C1 segment of cervical spinal cord (tissue), 14 donors: ENCODE measurements at regions not wholly inside any gene's neighbourhood (a gene's known extent, or its start where the extent isn't known, plus 50 kb on each side); places are given as distances from the start of the nearest gene placed in this dataset.
A peak's percentile ranks its signal among the peaks of the same experiment; 100 is the strongest.
"Not testable (repeated sequence)": the region's sequence is repeated elsewhere in the genome, so short reads cannot be mapped to it uniquely, and the experiment has no call there.

Experiments used
- DNase-seq, 14 donors: peaks; one replicate each; lab custom pipeline; 2025; lab: John Stamatoyannopoulos, UW

DNA sequence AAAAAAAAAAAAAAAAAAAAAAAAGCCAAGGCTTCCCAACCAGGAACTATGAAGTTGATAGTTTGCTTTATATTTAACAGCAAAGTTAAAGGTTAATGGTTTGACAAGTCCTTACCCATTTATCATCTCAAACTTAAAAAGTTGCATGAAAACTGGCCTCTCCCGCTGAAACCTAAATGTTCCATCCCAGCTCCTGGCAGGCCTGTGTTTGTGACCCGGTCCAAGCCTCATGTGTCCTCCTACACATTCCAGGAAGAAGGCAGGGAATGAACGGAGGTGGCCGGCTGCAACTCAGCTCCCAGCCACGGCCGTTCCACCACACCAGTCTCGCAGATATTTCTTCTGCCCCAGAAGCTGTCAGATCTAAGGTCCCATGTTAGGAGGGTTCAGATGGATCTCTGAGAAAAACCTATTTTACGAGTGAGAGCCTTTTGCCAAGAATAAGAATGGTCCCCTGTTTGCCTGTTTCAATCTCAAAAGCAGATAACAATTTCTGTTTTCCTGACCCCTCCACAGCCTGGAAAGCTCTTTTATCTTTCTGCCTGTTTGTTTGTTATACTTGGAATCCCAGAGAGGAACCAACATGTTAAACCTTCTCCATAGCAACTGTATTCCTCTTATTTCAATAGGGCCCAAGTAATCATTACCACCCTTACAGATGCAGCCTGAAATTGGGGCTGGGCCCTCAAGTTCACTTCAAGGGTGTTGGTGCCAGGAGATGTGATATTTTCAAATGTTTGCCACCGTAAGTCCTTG is 56.5 kb downstream of the KCTD12 start:
- DNase-seq: no peak

DNA sequence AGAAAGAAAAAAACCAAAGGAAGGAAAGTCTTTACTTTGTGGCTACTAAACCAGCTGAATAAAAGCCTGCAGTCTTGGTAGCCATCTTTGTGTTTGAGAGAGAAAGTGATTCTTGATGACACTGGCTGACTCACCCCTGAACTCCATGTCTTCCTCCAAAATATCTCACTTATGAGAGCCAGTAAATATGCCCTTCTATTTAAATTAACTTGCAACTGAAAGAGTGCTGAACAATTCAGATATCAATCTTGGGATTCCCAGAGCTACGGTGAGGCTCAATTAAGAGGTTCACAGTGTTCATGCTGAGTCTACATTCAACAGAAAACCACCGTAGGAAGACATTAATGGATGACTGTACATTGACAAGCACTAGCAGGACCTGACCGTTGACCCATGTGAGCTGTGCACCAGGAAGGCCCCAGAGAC is 57.9 kb downstream of the KCTD12 start:
- DNase-seq: no peak

DNA sequence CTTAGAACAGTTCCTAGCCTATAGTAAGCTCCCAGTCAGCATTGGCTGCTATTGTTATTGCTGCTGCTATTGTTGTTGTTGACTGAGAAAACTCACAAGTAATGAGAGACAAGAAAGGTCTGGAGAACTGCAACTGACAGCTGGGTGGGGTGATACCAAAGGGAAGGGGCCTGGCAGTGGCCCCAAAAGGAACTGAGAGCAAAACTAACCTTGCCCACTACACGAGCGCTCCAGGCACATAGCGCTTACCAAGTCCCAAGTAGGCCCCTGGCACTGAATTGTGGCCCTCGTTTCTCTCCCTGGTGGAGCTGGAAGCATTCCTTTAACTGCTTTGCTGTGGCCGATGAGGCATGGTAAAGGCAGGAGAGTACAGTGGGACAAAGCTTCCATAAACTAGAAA is 59.7 kb downstream of the KCTD12 start:
- DNase-seq: peak in 2 of 14 donors; percentile 12 to 18

DNA sequence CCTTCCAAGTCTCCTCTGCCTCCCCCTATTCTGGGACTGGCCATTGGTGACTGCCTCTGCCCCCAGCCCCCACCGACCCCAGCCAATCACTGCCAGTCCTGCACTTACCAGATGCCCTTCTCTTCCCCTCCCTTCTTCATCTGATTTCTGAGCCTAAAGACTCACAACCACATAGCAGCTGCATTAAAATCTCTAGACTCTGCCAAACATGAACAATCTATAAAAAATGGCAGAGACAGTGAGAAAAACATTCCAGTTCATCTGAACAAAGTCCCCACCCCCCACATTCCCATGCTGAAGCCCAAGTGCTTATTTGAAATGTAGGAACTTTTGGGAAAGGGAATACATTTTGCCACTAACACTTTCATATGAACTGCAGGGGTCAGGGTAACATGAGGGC is 60.8 kb downstream of the KCTD12 start:
- no peak for DNase-seq

DNA sequence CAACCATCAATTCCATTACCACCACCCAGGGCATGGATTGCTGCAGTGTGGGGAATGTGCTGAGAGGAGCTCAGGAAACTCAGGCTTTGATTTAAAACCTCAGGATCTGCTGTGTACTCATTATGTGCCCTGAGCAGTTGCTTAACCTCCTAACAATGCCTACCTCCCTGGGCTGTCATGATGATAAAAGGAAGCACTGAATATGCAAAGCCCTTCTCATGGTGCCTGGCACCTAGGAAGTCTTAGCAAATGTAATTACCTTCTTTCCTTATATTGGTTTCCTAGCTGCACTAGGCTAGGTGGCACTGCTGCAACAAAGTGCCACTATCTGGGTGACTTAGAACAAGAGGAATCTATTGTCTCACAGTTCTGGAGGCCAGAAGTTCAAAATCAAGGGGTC is 62.2 kb downstream of the KCTD12 start:
- DNase-seq: no peak

DNA sequence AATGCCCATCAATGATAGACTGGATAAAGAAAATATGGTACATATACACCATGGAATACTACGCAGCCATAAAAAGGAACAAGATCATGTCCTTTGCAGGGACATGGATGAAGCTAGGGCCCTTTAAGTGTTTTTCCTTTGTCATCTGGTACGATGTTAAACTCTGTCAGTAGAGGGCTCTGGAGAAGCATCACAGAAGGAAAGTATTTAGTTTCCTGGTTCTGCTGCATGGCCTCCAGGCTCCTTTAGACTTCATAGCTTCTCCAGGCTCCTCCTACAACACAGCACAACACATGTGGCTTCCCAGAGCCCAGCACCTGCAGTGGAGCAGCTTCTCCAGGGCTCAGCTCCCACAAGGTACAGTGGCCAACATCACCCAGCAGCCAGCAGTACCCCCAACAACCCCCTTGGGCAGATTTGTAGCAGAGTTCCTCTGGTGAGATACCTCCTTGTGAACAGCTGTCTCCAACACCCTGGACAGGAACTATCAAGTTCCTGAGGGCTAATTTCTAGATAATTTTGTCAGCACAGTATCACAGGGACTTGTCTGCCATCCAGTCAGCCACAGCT is 63.4 kb downstream of the KCTD12 start:
- no peak for DNase-seq

DNA sequence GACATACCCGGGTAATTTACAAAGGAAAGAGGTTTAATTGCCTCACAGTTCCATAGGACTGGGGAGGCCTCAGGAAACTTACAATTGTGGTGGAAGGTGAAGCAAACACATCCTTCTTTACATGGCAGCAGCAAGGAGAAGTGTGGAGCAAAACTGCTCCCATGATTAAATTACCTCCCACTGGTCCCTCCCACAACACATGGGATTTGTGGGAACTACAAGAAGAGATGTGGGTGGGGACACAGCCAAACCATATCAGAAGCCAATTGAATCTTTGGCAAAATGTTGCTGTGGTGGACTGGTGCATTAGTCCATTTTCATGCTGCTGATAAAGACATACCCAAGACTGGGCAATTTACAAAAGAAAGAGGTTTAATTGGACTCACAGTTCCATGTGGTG is 65.0 kb downstream of the KCTD12 start:
- DNase-seq: not testable (repeated sequence)

DNA sequence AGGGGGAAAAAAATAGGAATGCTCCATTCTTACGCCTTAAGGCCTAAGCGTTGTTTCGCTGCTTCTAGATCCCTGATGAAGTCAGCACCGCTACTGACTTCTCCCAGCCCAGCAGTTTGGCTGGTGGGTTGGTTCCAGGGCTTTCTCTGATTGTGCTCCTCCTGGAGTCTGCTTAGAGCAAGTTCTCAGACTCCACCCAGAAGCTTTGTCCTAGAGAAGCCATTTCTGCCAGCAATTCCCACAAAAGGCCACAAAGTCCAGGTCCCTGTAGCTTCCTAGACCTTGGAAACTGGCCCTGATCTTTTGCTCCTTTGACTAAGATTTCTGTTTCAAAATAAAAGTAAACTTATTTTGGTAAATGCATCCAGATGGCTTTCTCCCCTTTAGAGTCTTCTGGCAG is 65.4 kb downstream of the KCTD12 start:
- DNase-seq: peak in 1 of 14 donors; percentile 10

DNA sequence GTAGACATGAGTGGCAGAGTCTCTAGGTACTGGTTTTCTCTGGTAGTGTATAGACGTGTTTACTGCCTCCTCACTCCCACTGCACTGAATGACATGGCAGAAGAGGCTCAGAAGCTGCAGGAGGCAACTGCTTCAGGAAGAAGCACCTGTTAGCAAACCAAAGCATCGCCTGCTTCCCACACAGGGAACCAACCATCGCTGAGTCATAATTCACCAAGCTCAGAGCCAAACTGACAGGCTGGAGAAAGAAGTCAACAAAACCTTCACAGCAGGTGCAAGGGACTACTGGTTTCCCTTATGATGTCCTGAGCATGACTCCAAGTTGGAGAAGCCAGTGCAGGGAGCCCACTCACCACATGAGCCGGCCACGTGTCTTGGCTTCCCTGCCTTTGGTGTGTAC is 69.8 kb downstream of the KCTD12 start:
- DNase-seq: peak in 1 of 14 donors; percentile 86

DNA sequence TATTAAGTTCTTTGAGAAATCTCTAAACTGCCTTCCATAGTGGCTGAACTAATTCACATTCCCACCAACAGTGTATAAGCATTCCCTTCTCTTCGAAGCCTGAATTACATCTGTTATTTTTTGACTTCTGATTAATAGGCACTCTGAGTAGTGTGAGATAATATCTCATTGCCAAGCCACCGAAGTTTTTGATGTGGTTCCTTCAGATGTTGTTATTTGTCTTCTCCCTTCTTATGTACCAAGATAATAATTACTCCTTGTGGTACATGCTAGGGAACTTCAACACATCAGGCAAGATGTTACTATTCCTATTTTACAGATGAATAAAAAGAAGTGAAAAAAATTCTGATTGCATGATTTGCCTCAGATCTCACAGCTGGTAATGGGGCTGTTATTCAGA is 70.9 kb downstream of the KCTD12 start:
- DNase-seq: no peak

DNA sequence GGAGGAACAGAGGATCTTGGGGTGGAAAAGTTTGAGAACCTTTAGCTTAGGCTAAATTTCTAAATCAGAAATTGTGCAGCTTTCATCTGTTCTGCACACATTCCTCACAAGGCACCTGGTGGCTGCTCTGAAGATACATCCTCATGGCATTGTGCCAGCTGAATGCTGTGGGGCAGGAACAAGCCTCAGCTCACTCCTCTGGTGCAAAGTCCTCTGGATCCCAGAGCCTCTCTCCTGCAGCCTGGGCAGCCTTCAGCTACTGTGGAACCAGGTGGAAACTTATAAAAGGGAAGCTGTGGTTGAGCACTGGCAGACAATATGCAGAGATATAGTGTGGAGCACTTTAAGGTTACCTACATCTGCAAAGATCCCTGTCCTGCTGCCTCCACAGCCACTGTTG is 72.3 kb downstream of the KCTD12 start:
- DNase-seq: no peak

DNA sequence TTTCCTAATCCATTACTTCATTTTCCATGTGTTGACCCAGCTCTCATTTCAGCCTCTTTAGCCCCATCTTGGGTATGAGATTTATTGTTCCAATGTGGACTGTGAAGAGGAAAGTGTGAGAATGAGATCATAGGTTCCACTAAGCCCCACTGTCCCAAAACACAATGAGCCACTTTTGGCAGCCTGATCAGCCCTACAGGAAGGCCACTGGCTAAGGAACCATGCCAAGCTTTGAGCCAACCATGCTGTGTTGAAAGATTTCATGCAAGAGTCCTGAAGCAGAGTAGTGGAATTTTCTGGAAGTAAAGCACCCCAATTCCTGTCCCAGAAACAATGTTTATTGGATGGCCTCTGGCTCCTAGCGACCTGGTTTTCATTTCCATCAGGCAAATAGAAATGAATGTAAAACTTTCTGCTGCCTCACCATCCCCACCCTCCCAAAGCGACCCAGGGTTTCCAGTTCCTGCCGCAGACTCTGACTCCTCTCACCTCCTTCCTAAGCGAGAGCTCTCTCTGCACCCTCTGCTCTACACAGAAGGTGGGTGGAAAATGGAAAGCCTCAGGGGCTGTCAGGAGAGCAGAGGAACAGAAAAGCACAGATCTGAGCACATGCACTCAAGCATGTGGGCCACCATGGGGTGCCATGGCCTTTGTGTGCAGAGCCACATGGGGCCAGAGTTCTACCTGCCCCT is 73.1 kb downstream of the KCTD12 start:
- peak in 5 of 14 donors; percentile 11 to 69 (median 22) for DNase-seq

DNA sequence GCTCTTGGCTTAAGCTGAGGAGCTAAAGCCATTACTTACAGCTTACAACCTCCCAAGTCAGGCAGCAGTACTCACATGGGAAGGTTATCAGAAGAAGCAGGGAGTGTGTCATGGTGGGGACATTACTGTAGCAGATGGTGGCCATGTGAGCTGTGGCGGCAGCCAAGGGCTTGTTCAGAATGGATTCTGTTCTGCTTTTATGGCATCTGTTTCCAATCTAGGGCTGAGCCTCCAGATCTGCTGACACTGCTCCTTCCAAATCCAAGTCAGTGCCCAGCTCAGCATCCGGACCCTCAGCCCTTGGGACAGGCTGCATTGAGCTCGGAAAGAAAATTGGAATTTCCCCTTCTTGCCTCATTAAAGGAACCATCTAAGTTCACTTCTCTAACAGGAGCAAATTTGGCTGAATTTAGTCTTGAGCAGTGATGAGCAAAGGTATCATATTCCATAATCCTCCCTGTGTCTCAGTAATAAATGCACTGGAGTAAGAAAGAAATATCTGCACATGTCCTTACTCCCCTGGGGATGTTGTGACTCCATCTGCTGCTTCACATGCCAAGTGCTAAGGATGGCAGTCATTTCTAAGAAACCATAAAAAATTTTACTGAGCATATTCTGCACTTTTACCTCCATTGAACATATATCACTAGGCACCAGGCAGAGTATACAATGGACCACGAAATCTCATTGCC is 73.9 kb downstream of the KCTD12 start:
- DNase-seq: peak in 6 of 14 donors; percentile 18 to 95 (median 36)

DNA sequence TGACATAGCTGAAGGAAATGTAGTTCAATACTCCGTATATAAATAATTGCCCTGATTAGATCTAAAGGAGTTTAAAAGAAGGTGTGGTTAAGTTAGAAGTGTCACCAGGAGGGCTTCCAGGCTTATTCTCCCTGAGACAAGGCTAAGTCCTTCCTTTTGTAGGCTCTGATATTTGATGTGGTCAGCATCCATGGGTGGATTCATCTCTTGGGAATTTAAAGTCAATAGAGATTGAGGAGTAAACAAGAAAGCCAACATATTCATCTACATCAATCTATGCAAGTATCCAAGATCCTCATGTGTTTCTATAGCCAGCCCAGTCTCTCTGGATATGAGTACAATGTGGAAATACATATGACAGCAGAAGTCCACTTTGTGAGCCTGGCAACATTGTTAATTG is 76.8 kb downstream of the KCTD12 start:
- no peak for DNase-seq

DNA sequence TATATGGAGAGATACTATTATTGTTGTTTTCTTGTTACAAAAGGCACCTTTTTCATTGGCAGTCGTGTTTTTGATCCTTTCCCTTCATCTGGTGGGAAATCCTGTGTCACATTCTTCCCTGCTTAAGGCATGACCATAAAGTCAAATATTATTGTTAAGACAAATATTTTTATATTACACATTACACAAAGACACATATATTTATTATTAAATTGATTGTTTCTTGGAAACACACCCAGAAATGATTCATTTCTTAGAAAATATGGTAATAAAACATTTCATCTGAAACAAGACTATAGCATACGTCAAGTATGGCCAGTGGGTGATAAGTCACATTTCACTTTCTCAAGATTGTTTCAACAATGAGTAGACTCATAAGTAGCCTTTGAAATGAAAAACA is 77.3 kb downstream of the KCTD12 start:
- no peak for DNase-seq

DNA sequence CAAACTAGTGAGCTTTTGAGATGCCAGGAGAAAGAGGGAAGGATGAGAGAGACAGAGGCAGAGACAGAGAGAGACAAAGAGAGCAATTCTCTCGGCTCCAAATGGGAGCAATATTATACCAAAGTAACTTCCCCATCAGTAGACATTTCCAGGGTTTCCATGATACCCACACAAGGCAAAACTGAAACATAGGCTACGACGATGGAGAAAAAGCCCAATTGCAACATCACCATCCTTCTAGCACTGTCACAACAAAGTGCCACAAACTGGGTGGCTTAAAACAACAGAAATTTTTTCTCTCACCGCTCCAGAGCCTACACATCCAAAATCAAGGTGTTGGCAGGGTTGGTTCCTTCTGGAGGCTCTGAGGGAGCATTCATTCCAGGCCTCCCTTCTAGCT is 81.4 kb downstream of the KCTD12 start:
- no peak for DNase-seq

DNA sequence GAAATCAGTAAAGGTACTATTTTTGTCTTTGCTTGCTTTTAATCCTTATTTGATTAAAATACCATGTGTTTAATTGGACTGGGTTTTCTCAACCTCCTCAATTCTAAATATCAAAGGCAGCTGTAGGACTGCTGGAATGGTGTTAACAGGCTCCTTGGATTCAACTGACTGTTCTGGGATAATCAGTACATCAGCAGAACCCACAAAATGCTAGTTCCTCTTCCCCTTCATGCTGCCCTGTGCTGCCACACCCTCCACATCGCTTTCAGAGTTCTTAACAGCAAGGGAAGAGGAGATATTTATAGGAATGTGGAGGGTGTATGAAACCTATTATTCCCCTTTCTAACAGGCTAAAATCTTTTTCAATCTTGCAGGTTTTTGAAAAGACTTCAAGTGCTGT is 82.4 kb downstream of the KCTD12 start:
- no peak for DNase-seq

DNA sequence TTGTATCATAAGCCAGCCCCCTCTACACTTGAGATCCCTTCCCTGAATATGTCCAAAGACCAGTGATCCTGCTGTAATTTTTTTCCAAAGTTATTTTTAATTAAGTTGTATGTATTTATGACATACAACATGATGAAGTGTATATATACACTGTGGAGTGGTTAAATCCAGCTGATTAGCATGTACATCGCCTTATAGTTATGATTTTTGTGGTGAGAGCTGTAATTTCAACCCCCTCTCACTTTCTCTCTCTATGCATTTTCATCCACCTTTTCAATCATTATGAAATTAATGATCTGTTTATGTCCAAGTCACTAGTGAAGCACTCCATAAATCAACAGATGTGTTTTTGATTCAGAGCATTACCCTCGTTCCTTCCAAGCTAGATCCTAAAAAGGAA is 85.3 kb downstream of the KCTD12 start:
- no peak for DNase-seq

DNA sequence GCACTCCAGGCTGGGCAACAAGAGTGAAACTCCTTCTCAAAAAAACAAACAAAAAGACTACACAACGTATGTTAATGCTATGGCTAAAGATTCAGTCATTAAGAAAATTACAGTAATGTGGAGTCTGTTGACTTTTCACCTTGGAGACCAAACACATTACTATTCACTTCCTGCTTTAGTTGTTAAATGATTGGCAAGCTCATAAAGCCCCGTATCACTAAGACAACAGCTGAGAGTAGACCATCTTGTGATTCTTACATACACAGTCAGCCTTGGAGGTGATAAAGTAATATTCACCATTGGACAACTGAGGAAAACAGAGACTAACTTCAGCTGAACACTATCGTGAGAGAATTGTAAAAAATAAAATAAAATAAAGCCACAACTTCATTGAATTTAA is 86.5 kb downstream of the KCTD12 start:
- DNase-seq: no peak

DNA sequence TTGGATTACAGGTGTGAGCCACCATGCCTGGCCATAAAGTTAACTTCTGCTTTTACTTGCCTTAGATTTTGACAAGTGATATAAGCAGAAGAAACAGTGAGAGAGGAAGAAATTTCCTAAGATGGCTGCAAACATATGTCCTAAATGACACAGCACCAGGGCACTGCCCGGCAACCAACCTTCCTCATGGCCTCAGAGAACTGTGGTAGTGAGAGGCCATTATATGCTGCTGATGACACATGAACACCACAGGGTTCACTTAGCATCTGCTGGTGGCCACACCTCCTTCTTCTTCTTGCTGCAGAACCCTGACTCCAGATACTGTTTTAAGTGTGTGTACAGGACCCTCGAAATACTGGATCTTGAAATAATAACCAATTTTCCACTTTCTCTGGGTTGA is 88.2 kb downstream of the KCTD12 start:
- DNase-seq: no peak

DNA sequence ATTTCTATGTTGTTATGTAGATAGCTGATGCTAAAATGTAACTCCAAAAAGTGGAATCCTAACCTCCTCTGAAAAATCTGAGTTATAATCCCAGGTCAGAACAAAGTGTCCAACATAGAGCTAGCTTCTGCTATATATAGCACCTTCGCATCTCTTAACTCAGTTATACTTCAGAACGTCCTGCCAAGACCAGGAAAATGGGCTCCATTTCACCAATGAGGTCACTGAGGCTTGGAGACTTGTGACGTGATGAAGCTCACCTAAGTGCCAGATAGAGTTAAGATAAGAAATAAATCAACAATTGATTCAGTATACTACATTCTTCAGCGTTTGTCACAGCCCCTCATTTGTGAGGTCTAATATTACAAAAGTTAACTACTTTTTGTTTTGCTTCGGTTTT is 88.8 kb downstream of the KCTD12 start:
- no peak for DNase-seq

DNA sequence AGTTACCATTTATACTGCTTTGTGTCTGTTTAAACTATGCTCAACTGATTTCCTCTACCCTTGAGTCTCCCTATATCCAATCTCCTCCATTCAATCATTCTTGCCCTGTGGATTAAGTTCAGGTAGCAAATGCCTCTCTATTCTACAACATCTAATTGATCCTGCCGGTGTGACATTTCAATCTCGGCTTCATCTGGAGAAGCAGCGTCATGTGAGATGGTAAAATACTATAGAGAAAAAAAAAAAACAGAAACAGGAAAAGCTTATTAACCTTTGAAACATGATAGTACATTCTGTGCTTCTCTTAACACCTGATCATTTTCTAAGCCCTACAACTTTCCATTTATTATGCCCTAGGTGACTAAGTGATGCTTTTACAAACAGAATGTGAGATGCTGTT is 89.4 kb downstream of the KCTD12 start:
- no peak for DNase-seq
